Caco-2 (cell line): ENCODE measurements at regions not wholly inside any gene's neighbourhood (a gene's known extent, or its start where the extent isn't known, plus 50 kb on each side); places are given as distances from the start of the nearest gene placed in this dataset.

ENCODE experiments used
- BruUV-seq: library from RNA; stranded (reverse); fragments of 400-500 nt; replicated peaks from 2 replicates; lab custom pipeline; 2021; lab: Mats Ljungman, UMichigan
- CTCF ChIA-PET: fragments of 300-600 bp; sonication (Branson Sonifier 250); formaldehyde crosslinking; loops from one replicate; lab custom pipeline; 2022; ENCODE audit warnings: antibody characterized with exemption; lab: Charles Lee
- POLR2A ChIA-PET: fragments of 300-600 bp; sonication (Branson Sonifier 250); formaldehyde crosslinking; loops from one replicate; lab custom pipeline; 2022; ENCODE audit warnings: antibody characterized with exemption; lab: Charles Lee
- DNase-seq, 2 experiments: peaks; one replicate each; pipeline versions ENCODE4 v3.0.0 to v3.0.0-alpha.2; 2020 to 2022
- H3K27me3 ChIP-seq: replicated peaks from 2 replicates; pipeline ENCODE4 v1.6.0; 2011; ENCODE audit warnings: low read length; ENCODE audit not compliant: control insufficient read depth, insufficient read depth
- H3K36me3 ChIP-seq: 2 replicates; pipeline ENCODE4 v1.5.1; 2011; ENCODE audit warnings: low read length; ENCODE audit not compliant: control insufficient read depth, insufficient read depth
- H3K4me1 ChIP-seq: fragments of 250-450 bp; sonication (Bioruptor Pico); 2 replicates; pipeline ENCODE4 v1.5.1; 2020; ENCODE audit warnings: mild to moderate bottlenecking
- H3K4me3 ChIP-seq: 2 replicates; pipeline ENCODE4 v1.5.1; 2011; ENCODE audit warnings: low read depth, mild to moderate bottlenecking, control low read depth, low read length
- H3K9me3 ChIP-seq: fragments of 250-450 bp; sonication (Bioruptor Pico); 2 replicates; pipeline ENCODE4 v1.5.1; 2020; ENCODE audit warnings: mild to moderate bottlenecking, moderate library complexity
- H3K27ac Mint-ChIP-seq: one replicate; pipeline ENCODE4 v1.8.0; 2022; ENCODE audit warnings: mixed read lengths; ENCODE audit not compliant: unreplicated experiment
- H3K27me3 Mint-ChIP-seq: one replicate; pipeline ENCODE4 v1.8.0; 2022; ENCODE audit warnings: mixed read lengths; ENCODE audit not compliant: insufficient read depth, unreplicated experiment
- H3K36me3 Mint-ChIP-seq: one replicate; pipeline ENCODE4 v1.8.0; 2022; ENCODE audit warnings: mild to moderate bottlenecking, mixed read lengths; ENCODE audit not compliant: insufficient read depth, unreplicated experiment
- H3K4me1 Mint-ChIP-seq: one replicate; pipeline ENCODE4 v1.8.0; 2022; ENCODE audit warnings: low read depth, mixed read lengths; ENCODE audit not compliant: unreplicated experiment
- H3K4me3 Mint-ChIP-seq: one replicate; pipeline ENCODE4 v1.8.0; 2022; ENCODE audit warnings: mild to moderate bottlenecking, moderate library complexity, mixed read lengths; ENCODE audit not compliant: unreplicated experiment
- H3K9me3 Mint-ChIP-seq: one replicate; pipeline ENCODE4 v1.8.0; 2022; ENCODE audit warnings: mixed read lengths; ENCODE audit not compliant: unreplicated experiment
- intact Hi-C: fragments of 100-400 bp; cut with micrococcal nuclease; formaldehyde crosslinking; loops from one replicate; pipeline ENCODE4 v1.10.0; 2022; ENCODE audit not compliant: unreplicated experiment
- TF ChIP-seq, protein P1 (sequence below), 2 experiments: fragments of 200-600 bp in 1 of 2; IDR thresholded peaks; 1 replicate in 1 of 2; 2 replicates in 1 of 2; pipeline versions ENCODE4 v1.5.1 to v1.8.0; 2011 to 2022; ENCODE audit warnings: antibody characterized with exemption in 1 of 2, control low read depth in 1 of 2, inconsistent platforms in 1 of 2, low read depth in 1 of 2, low read length in 1 of 2, mild to moderate bottlenecking in 1 of 2, moderate library complexity in 1 of 2; ENCODE audit not compliant: insufficient read depth in 1 of 2, severe bottlenecking in 1 of 2, unreplicated experiment in 1 of 2

DNA sequence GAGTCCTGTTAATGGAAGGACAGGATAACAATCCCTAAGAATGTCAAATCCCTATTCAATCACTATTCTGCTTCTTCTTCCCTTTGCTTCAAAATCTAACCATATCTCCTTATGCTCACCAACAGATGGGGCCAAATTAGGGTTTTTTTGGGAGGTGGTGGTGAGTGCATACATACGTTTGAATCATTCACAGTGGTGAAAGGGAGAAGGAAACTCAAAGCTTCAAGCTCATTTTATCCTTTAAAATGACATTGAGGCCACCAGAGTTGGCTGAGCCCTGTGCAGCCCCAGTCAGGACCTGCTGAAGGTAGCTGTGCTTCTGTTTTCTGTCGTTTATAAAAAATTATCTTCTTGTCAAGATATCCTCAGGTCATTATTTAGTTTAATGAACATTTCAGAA is 607.5 kb upstream of the AGTR1 start:
- no peaks in the 10 kb centered on the region for H3K27me3 ChIP-seq
- TF ChIP-seq, protein P1, sequence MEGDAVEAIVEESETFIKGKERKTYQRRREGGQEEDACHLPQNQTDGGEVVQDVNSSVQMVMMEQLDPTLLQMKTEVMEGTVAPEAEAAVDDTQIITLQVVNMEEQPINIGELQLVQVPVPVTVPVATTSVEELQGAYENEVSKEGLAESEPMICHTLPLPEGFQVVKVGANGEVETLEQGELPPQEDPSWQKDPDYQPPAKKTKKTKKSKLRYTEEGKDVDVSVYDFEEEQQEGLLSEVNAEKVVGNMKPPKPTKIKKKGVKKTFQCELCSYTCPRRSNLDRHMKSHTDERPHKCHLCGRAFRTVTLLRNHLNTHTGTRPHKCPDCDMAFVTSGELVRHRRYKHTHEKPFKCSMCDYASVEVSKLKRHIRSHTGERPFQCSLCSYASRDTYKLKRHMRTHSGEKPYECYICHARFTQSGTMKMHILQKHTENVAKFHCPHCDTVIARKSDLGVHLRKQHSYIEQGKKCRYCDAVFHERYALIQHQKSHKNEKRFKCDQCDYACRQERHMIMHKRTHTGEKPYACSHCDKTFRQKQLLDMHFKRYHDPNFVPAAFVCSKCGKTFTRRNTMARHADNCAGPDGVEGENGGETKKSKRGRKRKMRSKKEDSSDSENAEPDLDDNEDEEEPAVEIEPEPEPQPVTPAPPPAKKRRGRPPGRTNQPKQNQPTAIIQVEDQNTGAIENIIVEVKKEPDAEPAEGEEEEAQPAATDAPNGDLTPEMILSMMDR (IDR thresholded peaks at IDR 0.05; ENCODE audit: insufficient read depth in 1 of 2, low read depth in 1 of 2, low read length in 1 of 2, severe bottlenecking in 1 of 2, unreplicated experiment in 1 of 2): no peak
- H3K4me3 ChIP-seq: no peak overlapping the region
- Mint-ChIP-seq H3K9me3 (no peaks in the 10 kb centered on the region), H3K27ac (no peak overlapping the region), H3K4me3 (no peak overlapping the region), H3K36me3 (no peaks in the 10 kb centered on the region), H3K27me3 (no peaks in the 10 kb centered on the region), H3K4me1 (no peaks in the 10 kb centered on the region)
- ChIA-PET POLR2A (no interaction called here), CTCF (no interaction called here)
- DNase-seq: no peak
- H3K36me3 ChIP-seq: no peaks in the 10 kb centered on the region
- H3K9me3 ChIP-seq: no peaks in the 10 kb centered on the region
- no peaks in the 10 kb centered on the region for H3K4me1 ChIP-seq
- no TSS peak for BruUV-seq
- intact Hi-C loops: no loop called here

- Histone ChIP-seq H3K36me3 (no peaks in the 10 kb centered on the region), H3K4me1 (no peaks in the 10 kb centered on the region), H3K27me3 (no peaks in the 10 kb centered on the region), H3K9me3 (no peaks in the 10 kb centered on the region), H3K4me3 (no peak overlapping the region)
- ChIA-PET POLR2A (no interaction called here), CTCF (no interaction called here)
- Mint-ChIP-seq H3K9me3 (no peaks in the 10 kb centered on the region), H3K27ac (no peak overlapping the region), H3K4me1 (no peaks in the 10 kb centered on the region), H3K36me3 (no peaks in the 10 kb centered on the region), H3K27me3 (no peaks in the 10 kb centered on the region), H3K4me3 (no peak overlapping the region)
- no TSS peak for BruUV-seq
- no peak for DNase-seq
- intact Hi-C loops: no loop called here
- TF ChIP-seq, protein P1 (IDR thresholded peaks at IDR 0.05; ENCODE audit: insufficient read depth in 1 of 2, low read depth in 1 of 2, low read length in 1 of 2, severe bottlenecking in 1 of 2, unreplicated experiment in 1 of 2): no peak
Measured at GRCh38 chr3:148092624-148093347, 604.9 kb upstream of the AGTR1 start.

- Mint-ChIP-seq H3K27ac (no peak overlapping the region), H3K36me3 (no peaks in the 10 kb centered on the region), H3K27me3 (no peaks in the 10 kb centered on the region), H3K4me1 (no peaks in the 10 kb centered on the region), H3K9me3 (no peaks in the 10 kb centered on the region), H3K4me3 (no peak overlapping the region)
- ChIA-PET CTCF (no interaction called here), POLR2A (no interaction called here)
- Histone ChIP-seq H3K4me1 (no peaks in the 10 kb centered on the region), H3K9me3 (no peaks in the 10 kb centered on the region), H3K36me3 (no peaks in the 10 kb centered on the region), H3K27me3 (no peaks in the 10 kb centered on the region), H3K4me3 (no peak overlapping the region)
- TF ChIP-seq, protein P1 (IDR thresholded peaks at IDR 0.05; ENCODE audit: insufficient read depth in 1 of 2, low read depth in 1 of 2, low read length in 1 of 2, severe bottlenecking in 1 of 2, unreplicated experiment in 1 of 2): no peak
- BruUV-seq: no TSS peak
- intact Hi-C loops: no loop called here
- DNase-seq: no peak
Measured at GRCh38 chr3:148093753-148094152, 604.0 kb upstream of the AGTR1 start.
